ENCODE measurements at regions not wholly inside any gene's neighbourhood (a gene's known extent, or its start where the extent isn't known, plus 50 kb on each side); places are given as distances from the start of the nearest gene placed in this dataset.
A peak's percentile ranks its signal among the peaks of the same experiment; 100 is the strongest.

- no peak for DNase-seq
These were observed 408.0 kb upstream of the DDX18 start for GRCh38 chr2:117406443-117406842.

DNA sequence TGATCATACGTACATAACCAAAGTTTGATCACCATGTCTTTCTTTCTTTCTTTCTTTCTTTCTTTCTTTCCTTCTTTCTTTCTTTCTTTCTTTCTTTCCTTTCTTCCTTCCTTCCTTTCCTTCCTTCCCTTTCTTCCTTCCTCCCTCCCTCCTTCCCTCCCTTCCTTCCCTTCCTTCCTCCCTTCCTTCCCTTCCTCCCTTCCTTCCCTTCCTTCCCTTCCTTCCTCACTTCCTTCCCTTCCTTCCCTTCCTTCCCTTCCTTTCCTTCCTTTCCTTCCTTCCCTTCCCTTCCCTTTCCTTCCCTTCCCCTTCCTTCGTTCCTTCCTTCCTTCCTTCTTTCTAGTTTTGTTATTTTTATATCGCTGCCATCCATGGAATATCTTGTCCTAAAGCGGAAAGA is 406.7 kb upstream of the DDX18 start:
- no peak for DNase-seq

GRCh38 chr2:117409443-117409842 is 405.0 kb upstream of the DDX18 start:
- DNase-seq: no peak

GRCh38 chr2:117411983-117412382 is 402.5 kb upstream of the DDX18 start:
- no peak for DNase-seq

DNA sequence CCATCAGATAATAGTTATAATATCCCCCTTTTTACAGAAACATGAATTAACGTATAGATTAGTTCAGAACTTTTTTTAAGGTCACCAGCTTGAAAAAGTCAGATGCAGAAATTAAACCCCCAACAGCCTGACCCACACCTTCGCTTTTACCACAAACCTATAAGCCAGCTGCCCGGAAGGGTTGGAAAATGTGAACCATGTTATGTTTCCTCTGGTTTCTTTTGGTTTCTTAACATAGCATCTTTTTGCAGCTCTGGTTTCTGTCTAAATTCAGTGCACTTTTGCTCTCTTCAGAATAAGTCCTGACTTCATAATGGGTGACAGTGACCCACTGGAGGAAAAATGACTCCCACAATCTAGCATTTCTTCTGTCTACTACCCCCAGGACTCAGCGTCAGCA is 381.7 kb upstream of the DDX18 start:
- no peak for DNase-seq

DNA sequence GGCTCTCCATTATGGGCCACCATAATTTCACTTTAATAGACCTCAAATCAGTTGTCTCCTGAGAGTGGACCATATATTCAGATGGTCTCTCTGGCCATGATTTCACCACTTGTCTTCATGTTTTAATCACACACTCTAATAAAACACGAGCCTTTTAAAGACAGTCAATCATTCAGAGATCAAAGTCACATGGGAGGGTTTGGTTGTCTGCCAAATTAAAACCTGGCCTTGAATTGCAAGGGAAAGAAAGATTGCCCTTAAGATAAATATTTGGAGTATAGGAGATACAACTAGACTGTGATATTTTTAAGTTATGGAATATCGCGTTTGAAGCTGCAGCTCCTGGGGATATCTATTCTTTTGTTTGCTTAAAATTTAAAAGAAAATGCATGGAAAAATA is 377.8 kb upstream of the DDX18 start:
- DNase-seq: no peak

DNA sequence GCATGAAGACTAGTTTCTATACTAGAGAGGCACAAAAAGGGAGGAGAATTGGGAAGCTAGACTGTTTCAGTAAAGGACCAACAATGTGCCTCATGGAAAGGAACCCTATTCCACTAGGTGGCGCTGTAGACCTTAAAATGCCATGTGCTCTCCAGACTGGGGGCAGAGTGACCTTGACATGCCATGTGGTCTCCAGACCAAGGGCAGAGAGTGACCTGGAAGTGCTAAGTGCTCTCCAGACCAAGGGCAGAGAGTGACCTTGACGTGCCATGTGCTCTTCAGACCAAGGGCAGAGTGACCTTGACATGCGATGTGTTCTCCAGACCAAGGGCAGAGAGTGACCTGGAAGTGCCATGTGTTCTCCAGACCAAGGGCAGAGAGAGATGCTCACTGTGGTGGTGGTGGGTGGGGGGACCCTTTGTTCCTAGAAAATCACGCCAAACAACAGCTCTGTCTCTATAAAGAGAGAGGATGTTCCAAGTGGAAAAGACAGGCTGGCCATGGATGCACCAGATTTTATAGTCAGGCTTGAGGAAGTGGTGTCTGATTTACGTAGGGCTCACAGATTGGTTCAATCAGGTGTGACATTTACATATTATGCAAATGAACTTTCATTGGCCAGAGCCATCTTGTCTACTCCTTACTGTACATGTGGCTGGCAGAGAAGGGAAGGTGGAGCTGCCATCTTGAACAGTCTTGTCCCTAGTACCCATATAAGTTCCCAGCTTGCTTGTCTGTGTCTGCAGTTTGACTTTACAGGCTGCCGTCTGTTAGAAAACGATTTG is 344.0 kb upstream of the DDX18 start:
- DNase-seq: peak; percentile 18

DNA sequence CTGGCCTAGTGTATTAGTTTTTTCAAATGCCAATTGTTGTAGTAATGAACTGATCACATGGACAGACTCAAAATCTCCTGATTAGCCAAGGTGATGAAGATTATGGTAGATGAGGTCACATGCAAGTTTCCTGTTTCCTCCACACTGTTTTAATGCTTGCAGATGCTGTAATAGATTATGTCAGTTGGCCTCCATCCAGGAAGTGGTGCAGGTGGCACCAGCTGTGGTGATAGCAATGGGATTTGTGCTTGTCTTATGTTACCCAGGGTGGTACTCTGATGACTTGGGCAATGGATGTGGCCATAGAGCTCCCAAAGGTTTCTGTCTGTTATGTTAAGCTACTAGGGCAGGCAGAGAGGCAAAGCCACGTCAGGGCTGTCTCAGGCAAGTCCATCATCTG is 332.9 kb upstream of the DDX18 start:
- DNase-seq: no peak

DNA sequence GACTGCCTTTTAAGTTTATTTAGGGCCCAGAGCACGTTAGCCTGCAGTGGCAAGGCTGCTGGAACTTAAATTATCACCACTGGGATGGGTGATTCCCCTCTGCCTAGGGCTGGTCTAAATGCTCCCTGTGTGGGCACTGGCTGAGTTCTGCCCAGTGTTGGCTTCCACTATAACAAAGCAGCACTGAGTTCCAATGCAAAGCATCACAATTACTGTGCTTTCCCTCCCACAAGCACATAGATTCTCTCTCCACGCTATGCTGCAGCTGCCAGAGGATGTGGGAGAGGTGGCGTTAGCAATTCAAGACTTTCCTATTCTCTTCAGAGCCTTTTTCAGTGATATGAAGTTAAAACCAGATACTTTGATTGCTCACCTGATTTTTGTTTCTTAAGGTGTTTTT is 328.9 kb upstream of the DDX18 start:
- no peak for DNase-seq

GRCh38 chr2:117486081-117486480 is 328.4 kb upstream of the DDX18 start:
- DNase-seq: no peak

- DNase-seq: no peak
These were observed 322.2 kb upstream of the DDX18 start for GRCh38 chr2:117492209-117492851.

GRCh38 chr2:117500721-117501120 is 313.8 kb upstream of the DDX18 start:
- no peak for DNase-seq

DNA sequence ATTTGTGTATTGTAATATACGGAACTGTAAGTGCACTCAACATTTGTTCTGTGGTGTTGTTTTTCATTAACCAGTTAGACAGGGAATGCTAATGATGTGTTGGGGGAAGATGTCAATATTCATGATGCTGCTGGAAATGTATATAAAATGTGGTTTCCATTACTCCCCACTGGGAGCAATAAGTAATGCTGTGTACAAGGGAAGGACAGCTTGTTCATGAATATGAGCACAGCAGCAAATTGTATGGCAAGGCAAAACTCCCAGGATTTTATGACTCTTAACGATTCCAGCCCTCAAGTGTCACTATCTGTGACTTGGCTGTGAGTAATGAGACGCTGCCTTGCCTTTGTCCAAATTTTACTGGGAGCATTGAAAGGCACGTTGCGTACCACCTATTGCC is 312.4 kb upstream of the DDX18 start:
- DNase-seq: no peak

DNA sequence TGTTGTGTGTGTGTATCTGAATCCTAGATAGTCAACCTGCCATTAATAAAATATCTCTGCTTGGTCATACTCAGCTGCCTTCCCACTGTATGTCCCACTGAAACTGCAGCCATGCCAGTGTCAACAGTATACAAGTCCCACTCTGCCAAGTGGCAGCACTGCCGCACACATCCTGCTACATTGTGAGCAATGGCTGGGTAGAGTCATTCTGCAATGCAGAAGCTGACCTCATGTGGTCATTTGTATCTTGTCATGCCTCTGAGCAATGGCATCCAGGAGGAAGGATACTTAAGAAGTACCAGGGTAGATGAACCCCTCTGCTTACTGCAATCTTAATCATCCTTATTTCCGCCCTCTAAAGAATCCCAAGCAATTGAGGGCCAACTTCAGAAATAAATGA is 302.2 kb upstream of the DDX18 start:
- DNase-seq: no peak

DNA sequence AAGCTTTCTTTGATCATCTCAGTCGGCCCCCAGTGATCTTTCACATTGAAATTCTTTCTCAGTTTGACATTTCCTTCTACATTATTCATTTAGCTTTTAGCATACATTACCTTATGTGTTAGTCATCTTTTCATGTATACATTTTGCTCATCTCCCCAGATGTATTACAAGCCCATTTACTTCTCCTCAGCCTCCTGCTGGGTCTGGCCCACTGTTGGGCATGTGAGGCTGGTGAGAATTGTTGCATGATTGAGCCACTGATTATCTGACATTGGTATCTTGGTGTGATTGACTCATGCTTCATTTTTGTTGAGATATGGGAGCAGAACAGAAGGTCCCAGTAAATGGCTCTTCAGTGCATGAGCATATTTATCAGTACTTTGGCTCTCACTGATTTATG is 300.1 kb upstream of the DDX18 start:
- DNase-seq: no peak

DNA sequence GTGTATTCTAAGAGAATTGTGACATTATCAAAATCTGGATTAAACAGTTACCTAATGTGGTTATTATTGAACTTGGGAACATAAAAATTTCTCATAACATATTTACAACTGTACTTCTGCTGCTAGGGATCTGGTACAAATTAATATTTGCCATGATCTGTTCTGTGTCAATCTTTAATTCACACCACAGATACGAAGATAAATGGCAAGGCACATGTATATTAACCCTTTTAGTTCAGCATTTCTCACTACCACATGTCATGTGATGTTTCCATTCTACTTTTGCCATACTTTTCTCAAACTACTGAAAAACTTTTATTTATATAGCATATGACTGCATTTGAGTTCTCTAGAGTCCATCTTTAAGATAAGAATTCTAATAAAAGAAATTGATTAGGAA is 295.3 kb upstream of the DDX18 start:
- DNase-seq: no peak

GRCh38 chr2:117519721-117520120 is 294.8 kb upstream of the DDX18 start:
- no peak for DNase-seq

DNA sequence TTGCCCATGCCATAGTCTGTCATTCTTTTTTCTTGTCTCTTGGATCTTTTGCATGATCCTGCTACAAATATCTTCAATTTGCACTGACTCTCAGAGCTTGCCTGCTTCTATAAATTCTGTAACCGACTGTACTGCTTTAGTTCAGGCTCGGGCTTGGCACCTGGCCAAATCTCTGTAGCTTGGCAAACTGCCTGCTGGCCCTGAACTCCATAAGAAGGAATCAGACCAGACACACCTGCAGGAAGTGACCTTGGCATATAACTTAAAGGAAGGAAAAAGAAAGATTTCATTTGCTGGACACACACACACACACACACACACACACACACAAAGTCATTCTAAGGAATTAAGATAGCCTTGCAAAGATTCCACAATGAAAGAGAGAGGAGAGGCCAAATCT is 291.2 kb upstream of the DDX18 start:
- DNase-seq: no peak

DNA sequence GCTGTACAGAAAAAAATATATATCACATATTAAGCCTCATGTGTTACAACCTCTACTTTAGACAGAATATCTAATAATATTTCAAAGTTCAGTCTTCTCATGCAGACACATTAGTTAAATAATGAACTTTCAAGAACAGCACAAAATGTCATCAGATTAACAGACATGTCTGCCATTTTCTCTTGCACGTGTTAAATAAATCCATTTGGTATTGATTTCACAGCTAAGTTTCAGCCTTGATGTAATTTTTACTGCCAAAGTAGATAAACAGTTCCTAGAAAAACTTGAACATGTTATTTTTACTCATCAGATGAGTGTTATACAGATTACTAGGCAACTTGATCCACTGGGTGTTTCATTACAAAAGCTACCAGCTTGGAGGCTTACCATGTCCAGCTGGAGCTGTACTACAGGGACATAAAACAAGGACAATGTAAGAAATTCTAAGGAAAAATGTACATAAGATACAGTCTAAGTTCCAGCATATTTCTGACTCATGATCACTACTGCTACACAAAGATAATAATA is 290.7 kb upstream of the DDX18 start:
- DNase-seq: no peak

- DNase-seq: no peak
These were observed 278.4 kb upstream of the DDX18 start for GRCh38 chr2:117536139-117536538.

GRCh38 chr2:117537032-117537431 is 277.5 kb upstream of the DDX18 start:
- no peak for DNase-seq

DNA sequence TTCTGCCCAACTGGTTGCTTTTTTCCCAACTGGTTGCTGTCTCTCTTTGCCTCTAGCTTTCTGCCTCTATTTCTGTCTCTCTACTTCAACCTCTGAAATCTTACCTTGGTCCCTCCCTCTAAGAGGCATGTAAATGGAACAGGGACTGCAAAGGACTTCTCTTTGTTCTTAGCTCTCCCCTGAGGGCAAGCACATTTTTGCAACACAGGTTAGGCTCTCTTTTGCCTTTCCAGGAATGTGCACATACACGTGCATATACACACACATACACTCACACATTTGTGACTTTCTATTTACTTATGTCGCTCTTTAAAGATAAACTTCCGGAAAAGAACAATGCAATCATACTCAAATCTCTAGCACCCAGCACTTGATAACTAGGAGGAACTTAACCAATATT is 262.6 kb upstream of the DDX18 start:
- DNase-seq: no peak

DNA sequence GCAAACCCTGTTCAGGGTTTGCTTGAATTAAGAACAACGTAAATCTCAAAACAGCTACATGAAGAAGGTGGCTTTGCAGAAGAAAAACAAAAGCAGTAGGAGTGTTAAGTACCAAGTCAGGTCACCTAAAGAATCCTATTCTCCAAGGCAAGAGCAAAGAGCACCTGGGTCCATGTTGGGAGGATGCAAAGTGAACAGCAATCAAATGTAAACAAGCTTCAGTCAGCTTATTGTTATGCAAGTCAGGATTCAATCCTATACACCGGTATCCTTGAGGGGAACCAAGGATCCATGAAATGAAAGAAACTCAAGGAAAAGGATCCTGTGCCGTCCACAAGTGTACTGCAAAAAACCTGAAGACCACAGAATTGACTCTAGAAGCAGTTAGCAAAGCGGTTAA is 261.0 kb upstream of the DDX18 start:
- no peak for DNase-seq

DNA sequence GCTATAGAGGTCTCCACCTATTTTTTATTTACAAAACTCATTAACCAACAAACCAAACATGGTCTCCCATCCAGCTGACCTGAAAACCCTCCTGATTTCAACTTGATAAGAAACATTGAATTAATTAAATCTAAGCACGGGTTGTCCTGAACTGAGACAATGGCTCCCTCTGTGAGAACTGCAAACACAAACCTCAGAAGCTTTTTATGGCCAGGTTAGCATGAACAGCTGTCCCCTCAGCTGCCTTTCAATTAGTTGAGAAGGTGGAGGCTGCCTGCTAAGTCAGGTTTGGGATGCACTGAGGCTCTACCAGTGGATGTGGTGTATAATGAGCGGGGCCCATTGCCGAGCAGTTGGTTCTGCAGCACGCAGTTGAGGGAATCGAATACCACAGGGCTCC is 258.5 kb upstream of the DDX18 start:
- DNase-seq: no peak

DNA sequence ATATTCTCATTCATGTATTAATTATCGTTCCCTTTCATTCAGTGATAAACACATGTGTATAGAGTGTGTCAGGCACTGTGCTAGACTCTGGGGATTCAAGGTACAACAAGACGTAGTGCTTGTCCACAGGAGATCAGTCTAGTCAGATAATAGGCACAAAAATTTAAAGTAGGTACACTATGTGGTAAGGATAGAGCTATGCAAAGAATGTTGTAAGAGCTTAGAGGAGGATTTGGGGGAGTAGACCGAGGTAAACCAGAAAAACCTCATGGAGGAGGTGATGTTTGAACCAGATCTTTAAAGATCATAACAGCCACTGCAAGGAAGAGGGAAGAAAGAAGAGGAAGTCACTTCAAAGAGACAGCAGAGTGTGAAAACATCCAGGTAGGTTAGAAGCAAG is 256.9 kb upstream of the DDX18 start:
- DNase-seq: no peak
